PC-9 (cell line): ENCODE measurements at regions not wholly inside any gene's neighbourhood (a gene's known extent, or its start where the extent isn't known, plus 50 kb on each side); places are given as distances from the start of the nearest gene placed in this dataset.
"Not testable (repeated sequence)": the region's sequence is repeated elsewhere in the genome, so short reads cannot be mapped to it uniquely, and the experiment has no call there.

ENCODE experiments used
- BruUV-seq: library from RNA; stranded (reverse); fragments of 400-500 nt; replicated peaks from 2 replicates; lab custom pipeline; 2021; lab: Mats Ljungman, UMichigan
- CTCF ChIA-PET: fragments of 300-600 bp; sonication (Branson Sonifier 250); formaldehyde crosslinking; loops from one replicate; lab custom pipeline; 2022; ENCODE audit warnings: antibody characterized with exemption; lab: Charles Lee
- POLR2A ChIA-PET: fragments of 300-600 bp; sonication (Branson Sonifier 250); formaldehyde crosslinking; loops from one replicate; lab custom pipeline; 2022; ENCODE audit warnings: antibody characterized with exemption; ENCODE audit not compliant: unreplicated experiment; lab: Charles Lee
- DNase-seq, 2 experiments: peaks; one replicate each; pipeline versions ENCODE4 v3.0.0 to v3.0.0-alpha.2; 2015 to 2022; ENCODE audit warnings: mixed read lengths in 1 of 2
- H2AFZ ChIP-seq: fragments of 200-600 bp; sonication (generic); 2 replicates; pipeline ENCODE4 v1.8.1; 2017; ENCODE audit warnings: antibody characterized with exemption
- H3F3A ChIP-seq: fragments of 200-600 bp; sonication (generic); 2 replicates; pipeline ENCODE4 v1.8.1; 2017; ENCODE audit warnings: antibody characterized with exemption, mild to moderate bottlenecking, low read depth; ENCODE audit not compliant: insufficient read depth
- H3K27ac ChIP-seq: fragments of 200-600 bp; sonication (generic); 2 replicates; pipeline ENCODE4 v1.6.1; 2016; ENCODE audit warnings: mixed run types
- H3K27me3 ChIP-seq: fragments of 200-600 bp; sonication (generic); 2 replicates; pipeline ENCODE4 v1.6.1; 2016; ENCODE audit warnings: low read depth, mixed run types; ENCODE audit not compliant: insufficient read depth
- H3K36me3 ChIP-seq: fragments of 200-600 bp; sonication (generic); 2 replicates; pipeline ENCODE4 v1.6.1; 2016; ENCODE audit warnings: low read depth, mixed run types
- H3K4me1 ChIP-seq: fragments of 200-600 bp; sonication (generic); replicated peaks from 2 replicates; pipeline ENCODE4 v1.6.1; 2016; ENCODE audit warnings: mixed run types; ENCODE audit not compliant: insufficient read depth
- H3K4me2 ChIP-seq: fragments of 200-600 bp; sonication (generic); 2 replicates; pipeline ENCODE4 v1.6.1; 2017; ENCODE audit warnings: mixed run types
- H3K4me3 ChIP-seq: fragments of 200-600 bp; sonication (generic); 2 replicates; pipeline ENCODE4 v1.6.1; 2016; ENCODE audit warnings: mixed run types
- H3K79me2 ChIP-seq: fragments of 200-600 bp; sonication (generic); 2 replicates; pipeline ENCODE4 v1.6.1; 2017; ENCODE audit warnings: low read depth, mixed run types
- H3K9me2 ChIP-seq: fragments of 200-600 bp; sonication (generic); 2 replicates; pipeline ENCODE4 v1.8.1; 2017; ENCODE audit warnings: mild to moderate bottlenecking; ENCODE audit not compliant: insufficient read depth
- H3K9me3 ChIP-seq: fragments of 200-600 bp; sonication (generic); 2 replicates; pipeline ENCODE4 v1.8.1; 2016; ENCODE audit warnings: low read depth; ENCODE audit not compliant: insufficient read depth
- H4K20me1 ChIP-seq: fragments of 200-600 bp; sonication (generic); 2 replicates; pipeline ENCODE4 v1.8.1; 2017; ENCODE audit not compliant: insufficient read depth
- CTCF ChIP-seq: fragments of 200-600 bp; sonication (generic); conservative IDR thresholded peaks from 2 replicates; pipeline ENCODE4 v1.6.1; 2017; ENCODE audit warnings: mixed run types, antibody characterized with exemption, mild to moderate bottlenecking, moderate library complexity
- EZH2 ChIP-seq: fragments of 200-600 bp; sonication (generic); IDR thresholded peaks from 2 replicates; pipeline ENCODE4 v1.8.0; 2017; ENCODE audit warnings: antibody characterized with exemption, low read depth
- intact Hi-C: fragments of 100-400 bp; cut with micrococcal nuclease; formaldehyde crosslinking; loops from one replicate; pipeline ENCODE4 v1.10.0; 2022; ENCODE audit not compliant: unreplicated experiment

- Histone ChIP-seq H3K9me2 (no peaks in the 10 kb centered on the region), H3K4me1 (no peaks in the 10 kb centered on the region), H3K79me2 (no peaks in the 10 kb centered on the region), H3K4me3 (no peak overlapping the region), H3K9me3 (no peaks in the 10 kb centered on the region), H2AFZ (no peak overlapping the region), H3K27me3 (no peaks in the 10 kb centered on the region), H3K36me3 (no peaks in the 10 kb centered on the region), H4K20me1 (no peaks in the 10 kb centered on the region), H3K27ac (no peak overlapping the region), H3K4me2 (no peak overlapping the region), H3F3A (no peaks in the 10 kb centered on the region)
- no TSS peak for BruUV-seq
- CTCF ChIA-PET = no interaction called here
- POLR2A ChIA-PET = no interaction called here
- DNase-seq = no peak
- intact Hi-C loops = no loop called here
- TF ChIP-seq CTCF (no peak), EZH2 (no peak)
Measured at GRCh38 chrX:42375086-42375485, 402.9 kb downstream of the PPP1R2C start.

DNA sequence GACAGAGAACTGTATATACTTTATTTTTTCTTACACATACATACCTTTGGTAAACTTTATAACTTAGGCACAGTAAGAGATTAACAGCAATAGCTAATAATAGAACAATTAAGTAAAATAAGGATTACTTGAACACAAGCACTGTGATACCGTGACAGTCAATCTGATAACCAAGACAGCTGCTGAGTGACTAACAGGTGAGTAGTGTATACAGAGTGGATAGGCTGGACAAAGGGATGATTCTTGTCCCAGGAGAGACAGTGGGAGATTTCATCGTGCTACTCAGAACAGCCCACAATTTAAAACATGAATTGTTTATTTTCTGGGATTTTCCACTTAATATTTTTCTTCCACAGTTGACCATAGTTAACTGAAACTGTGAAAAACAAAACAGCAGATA lies 411.8 kb downstream of the PPP1R2C start:
- BruUV-seq = no TSS peak

DNA sequence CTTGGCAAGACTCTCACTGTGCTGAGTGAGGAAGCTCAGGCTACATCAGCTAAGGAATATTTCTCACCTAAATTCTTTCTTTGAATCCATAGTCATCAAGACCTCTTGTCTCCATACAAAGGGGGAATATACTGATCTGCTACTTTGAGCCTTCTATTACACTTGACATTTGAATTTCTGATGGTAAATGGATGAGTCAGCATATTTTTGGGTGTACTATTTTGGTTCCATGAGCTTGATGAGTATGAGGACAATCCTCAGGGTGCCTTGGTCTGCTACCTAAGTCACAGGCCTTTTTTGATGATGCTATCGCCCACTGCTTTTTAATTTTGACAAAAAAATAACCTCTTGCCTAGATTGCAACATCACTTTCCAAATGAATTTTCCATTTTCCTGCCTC lies 415.7 kb downstream of the PPP1R2C start:
- H3K9me3 ChIP-seq = no peaks in the 10 kb centered on the region
- intact Hi-C loops = no loop called here
- H3K4me3 ChIP-seq = no peak overlapping the region
- no peak overlapping the region for H3K4me2 ChIP-seq
- no peaks in the 10 kb centered on the region for H3K4me1 ChIP-seq
- no peaks in the 10 kb centered on the region for H3K27me3 ChIP-seq
- no peaks in the 10 kb centered on the region for H3K79me2 ChIP-seq
- no peak for TF ChIP-seq EZH2
- TF ChIP-seq CTCF = no peak
- no peaks in the 10 kb centered on the region for H4K20me1 ChIP-seq
- H3K27ac ChIP-seq = no peak overlapping the region
- no peak overlapping the region for H2AFZ ChIP-seq
- no peaks in the 10 kb centered on the region for H3K36me3 ChIP-seq
- no TSS peak for BruUV-seq
- no peaks in the 10 kb centered on the region for H3F3A ChIP-seq
- ChIA-PET CTCF (no interaction called here), POLR2A (no interaction called here)
- no peak for DNase-seq
- H3K9me2 ChIP-seq = no peaks in the 10 kb centered on the region

More for the DNA sequence above, 411.8 kb downstream of the PPP1R2C start:
- CTCF ChIA-PET = no interaction called here
- no peak for DNase-seq
- H3K79me2 ChIP-seq = no peaks in the 10 kb centered on the region
- H3K4me1 ChIP-seq = no peaks in the 10 kb centered on the region
- H3F3A ChIP-seq = no peaks in the 10 kb centered on the region
- POLR2A ChIA-PET = no interaction called here
- no peaks in the 10 kb centered on the region for H4K20me1 ChIP-seq
- no peaks in the 10 kb centered on the region for H3K27me3 ChIP-seq
- intact Hi-C loops = no loop called here
- no peak overlapping the region for H3K4me2 ChIP-seq
- TF ChIP-seq CTCF (no peak), EZH2 (no peak)
- H3K9me2 ChIP-seq = no peaks in the 10 kb centered on the region
- H2AFZ ChIP-seq = no peak overlapping the region
- H3K36me3 ChIP-seq = no peaks in the 10 kb centered on the region
- no peak overlapping the region for H3K4me3 ChIP-seq
- no peak overlapping the region for H3K27ac ChIP-seq
- H3K9me3 ChIP-seq = no peaks in the 10 kb centered on the region

- H2AFZ ChIP-seq, H3K4me2 ChIP-seq, BruUV-seq, H3K36me3 ChIP-seq, H3K27me3 ChIP-seq, H3K4me3 ChIP-seq, H4K20me1 ChIP-seq, CTCF ChIA-PET, intact Hi-C loops, H3K79me2 ChIP-seq, H3K9me2 ChIP-seq, H3K9me3 ChIP-seq, POLR2A ChIA-PET, H3F3A ChIP-seq, H3K27ac ChIP-seq, DNase-seq, H3K4me1 ChIP-seq: not testable (repeated sequence)
Measured at GRCh38 chrX:42342981-42343380, 419.6 kb upstream of the CASK start.
